ENCODE measurements at regions not wholly inside any gene's neighbourhood (a gene's known extent, or its start where the extent isn't known, plus 50 kb on each side); places are given as distances from the start of the nearest gene placed in this dataset.

DNA sequence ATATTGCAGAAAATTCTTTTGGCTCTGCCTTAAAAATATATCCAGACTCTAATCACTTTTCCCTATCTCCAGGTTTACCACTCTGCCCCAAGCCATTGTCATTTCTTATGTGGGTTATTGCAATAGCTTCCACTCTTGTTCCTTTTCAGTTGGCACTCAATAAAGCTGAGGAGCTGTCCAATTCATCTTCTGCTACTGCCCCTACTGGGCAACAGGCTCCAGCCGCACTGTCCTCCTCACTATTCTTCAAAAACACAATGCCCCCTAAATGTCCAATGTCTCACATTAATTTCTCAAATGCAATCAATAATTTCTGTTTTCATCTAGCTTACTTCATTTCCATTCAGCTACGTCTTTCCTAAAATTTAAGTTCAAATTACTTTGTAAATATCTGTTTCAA lies 1262.5 kb upstream of the CDH2 start:
- no peak overlapping the region for H3K27ac ChIP-seq (ENCODE audit: extremely low read depth, low read depth, low read length)
- ChIA-PET POLR2A (no interaction called here), CTCF (interaction anchor here (0.6 kb wide), 1 partner anchor 324 kb away, joined by 3 read pairs; no protein-coding TSS in a partner anchor)
- H3K4me3 ChIP-seq (ENCODE audit: low read depth, low read length), result no peak overlapping the region
- no peaks in the 10 kb centered on the region for H3K4me1 ChIP-seq (ENCODE audit: control insufficient read depth, insufficient read depth, low read length)
- no peaks in the 10 kb centered on the region for H3K9me3 ChIP-seq (ENCODE audit: control insufficient read depth, insufficient read depth, low read depth, low read length)
- TF ChIP-seq ZNF121 (tag by site-specific recombination; IDR thresholded peaks at IDR 0.05) (no peak), ZNF404 (tag by site-specific recombination; IDR thresholded peaks at IDR 0.05) (no peak), ZNF16 (tag by site-specific recombination; IDR thresholded peaks at IDR 0.05; ENCODE audit: low read depth) (no peak), ZNF426 (tag by site-specific recombination; IDR thresholded peaks at IDR 0.05) (no peak), ZNF776 (tag by site-specific recombination; IDR thresholded peaks at IDR 0.05; ENCODE audit: borderline replicate concordance) (no peak), KLF7 (tag by site-specific recombination; IDR thresholded peaks at IDR 0.05; ENCODE audit: borderline replicate concordance) (no peak), ZNF112 (tag by site-specific recombination; IDR thresholded peaks at IDR 0.05) (no peak), ZNF266 (tag by site-specific recombination; IDR thresholded peaks at IDR 0.05; ENCODE audit: low read depth) (no peak), PATZ1 (tag by site-specific recombination; IDR thresholded peaks at IDR 0.05) (no peak), ZNF624 (tag by site-specific recombination; IDR thresholded peaks at IDR 0.05) (no peak), ZNF610 (tag by site-specific recombination; IDR thresholded peaks at IDR 0.05; ENCODE audit: borderline replicate concordance) (no peak), CTCF (tag by site-specific recombination; IDR thresholded peaks at IDR 0.05) (no peak), ZNF548 (tag by site-specific recombination; IDR thresholded peaks at IDR 0.05) (no peak)
- TF ChIP-seq, protein P1, sequence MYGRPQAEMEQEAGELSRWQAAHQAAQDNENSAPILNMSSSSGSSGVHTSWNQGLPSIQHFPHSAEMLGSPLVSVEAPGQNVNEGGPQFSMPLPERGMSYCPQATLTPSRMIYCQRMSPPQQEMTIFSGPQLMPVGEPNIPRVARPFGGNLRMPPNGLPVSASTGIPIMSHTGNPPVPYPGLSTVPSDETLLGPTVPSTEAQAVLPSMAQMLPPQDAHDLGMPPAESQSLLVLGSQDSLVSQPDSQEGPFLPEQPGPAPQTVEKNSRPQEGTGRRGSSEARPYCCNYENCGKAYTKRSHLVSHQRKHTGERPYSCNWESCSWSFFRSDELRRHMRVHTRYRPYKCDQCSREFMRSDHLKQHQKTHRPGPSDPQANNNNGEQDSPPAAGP (tag by site-specific recombination; IDR thresholded peaks at IDR 0.05), result no peak
- no peaks in the 10 kb centered on the region for H3K36me3 ChIP-seq (ENCODE audit: control insufficient read depth in 2 of 2, insufficient read depth in 1 of 2, low read length in 2 of 2)

DNA sequence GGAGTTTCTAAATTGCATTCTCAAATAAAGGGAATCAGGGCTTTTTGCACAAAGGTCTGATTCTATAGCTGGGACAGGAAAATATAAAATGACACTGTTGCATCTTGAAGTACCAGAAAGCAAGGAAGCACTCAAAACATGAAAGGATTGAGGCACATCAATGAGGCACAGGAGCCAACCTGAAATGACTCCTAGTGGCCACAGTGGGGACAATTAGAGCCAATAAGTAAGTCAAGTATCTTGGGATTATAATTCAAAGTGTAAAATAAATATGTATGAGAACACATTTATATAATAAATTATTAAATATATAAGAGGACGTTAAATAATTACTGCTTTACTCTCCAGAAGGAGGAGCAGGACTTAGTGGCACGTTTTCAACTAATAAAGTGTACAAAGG lies 1259.5 kb upstream of the CDH2 start:
- CTCF ChIA-PET, result interaction anchor here (0.6 to 0.7 kb wide), 3 partner anchors 20 to 335 kb away, joined by 3 read pairs; no protein-coding TSS in a partner anchor
- Histone ChIP-seq H3K9me3 (ENCODE audit: control insufficient read depth, insufficient read depth, low read depth, low read length) (no peaks in the 10 kb centered on the region), H3K27ac (ENCODE audit: extremely low read depth, low read depth, low read length) (no peak overlapping the region), H3K4me3 (ENCODE audit: low read depth, low read length) (no peak overlapping the region), H3K36me3 (ENCODE audit: control insufficient read depth in 2 of 2, insufficient read depth in 1 of 2, low read length in 2 of 2) (no peaks in the 10 kb centered on the region), H3K4me1 (ENCODE audit: control insufficient read depth, insufficient read depth, low read length) (no peaks in the 10 kb centered on the region)
- POLR2A ChIA-PET, result no interaction called here
- TF ChIP-seq HOXC10 (CRISPR knock-in tag; IDR thresholded peaks at IDR 0.05) (no peak), ZNF292 (tag by site-specific recombination; IDR thresholded peaks at IDR 0.05; ENCODE audit: borderline replicate concordance, low read depth) (no peak), ZNF133 (tag by site-specific recombination; IDR thresholded peaks at IDR 0.05) (no peak)

GRCh38 chr18:29434650-29435049 lies 1257.7 kb upstream of the CDH2 start:
- CTCF ChIA-PET, result interaction anchor here (0.7 kb wide), 1 partner anchor 255 kb away, joined by 3 read pairs; no protein-coding TSS in a partner anchor
- TF ChIP-seq GLIS1 (tag by site-specific recombination; IDR thresholded peaks at IDR 0.05), result no peak
- TF ChIP-seq, protein P2, sequence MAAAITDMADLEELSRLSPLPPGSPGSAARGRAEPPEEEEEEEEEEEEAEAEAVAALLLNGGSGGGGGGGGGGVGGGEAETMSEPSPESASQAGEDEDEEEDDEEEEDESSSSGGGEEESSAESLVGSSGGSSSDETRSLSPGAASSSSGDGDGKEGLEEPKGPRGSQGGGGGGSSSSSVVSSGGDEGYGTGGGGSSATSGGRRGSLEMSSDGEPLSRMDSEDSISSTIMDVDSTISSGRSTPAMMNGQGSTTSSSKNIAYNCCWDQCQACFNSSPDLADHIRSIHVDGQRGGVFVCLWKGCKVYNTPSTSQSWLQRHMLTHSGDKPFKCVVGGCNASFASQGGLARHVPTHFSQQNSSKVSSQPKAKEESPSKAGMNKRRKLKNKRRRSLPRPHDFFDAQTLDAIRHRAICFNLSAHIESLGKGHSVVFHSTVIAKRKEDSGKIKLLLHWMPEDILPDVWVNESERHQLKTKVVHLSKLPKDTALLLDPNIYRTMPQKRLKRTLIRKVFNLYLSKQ (tag by site-specific recombination; IDR thresholded peaks at IDR 0.05; ENCODE audit: borderline replicate concordance), result no peak
- TF ChIP-seq YY2 (tag by site-specific recombination; IDR thresholded peaks at IDR 0.05), result no peak
- TF ChIP-seq, protein P3, sequence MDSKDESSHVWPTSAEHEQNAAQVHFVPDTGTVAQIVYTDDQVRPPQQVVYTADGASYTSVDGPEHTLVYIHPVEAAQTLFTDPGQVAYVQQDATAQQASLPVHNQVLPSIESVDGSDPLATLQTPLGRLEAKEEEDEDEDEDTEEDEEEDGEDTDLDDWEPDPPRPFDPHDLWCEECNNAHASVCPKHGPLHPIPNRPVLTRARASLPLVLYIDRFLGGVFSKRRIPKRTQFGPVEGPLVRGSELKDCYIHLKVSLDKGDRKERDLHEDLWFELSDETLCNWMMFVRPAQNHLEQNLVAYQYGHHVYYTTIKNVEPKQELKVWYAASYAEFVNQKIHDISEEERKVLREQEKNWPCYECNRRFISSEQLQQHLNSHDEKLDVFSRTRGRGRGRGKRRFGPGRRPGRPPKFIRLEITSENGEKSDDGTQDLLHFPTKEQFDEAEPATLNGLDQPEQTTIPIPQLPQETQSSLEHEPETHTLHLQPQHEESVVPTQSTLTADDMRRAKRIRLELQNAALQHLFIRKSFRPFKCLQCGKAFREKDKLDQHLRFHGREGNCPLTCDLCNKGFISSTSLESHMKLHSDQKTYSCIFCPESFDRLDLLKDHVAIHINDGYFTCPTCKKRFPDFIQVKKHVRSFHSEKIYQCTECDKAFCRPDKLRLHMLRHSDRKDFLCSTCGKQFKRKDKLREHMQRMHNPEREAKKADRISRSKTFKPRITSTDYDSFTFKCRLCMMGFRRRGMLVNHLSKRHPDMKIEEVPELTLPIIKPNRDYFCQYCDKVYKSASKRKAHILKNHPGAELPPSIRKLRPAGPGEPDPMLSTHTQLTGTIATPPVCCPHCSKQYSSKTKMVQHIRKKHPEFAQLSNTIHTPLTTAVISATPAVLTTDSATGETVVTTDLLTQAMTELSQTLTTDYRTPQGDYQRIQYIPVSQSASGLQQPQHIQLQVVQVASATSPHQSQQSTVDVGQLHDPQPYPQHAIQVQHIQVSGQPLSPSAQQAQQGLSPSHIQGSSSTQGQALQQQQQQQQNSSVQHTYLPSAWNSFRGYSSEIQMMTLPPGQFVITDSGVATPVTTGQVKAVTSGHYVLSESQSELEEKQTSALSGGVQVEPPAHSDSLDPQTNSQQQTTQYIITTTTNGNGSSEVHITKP (tag by site-specific recombination; IDR thresholded peaks at IDR 0.05), result no peak

More at GRCh38 chr18:29434650-29435049, 1257.7 kb upstream of the CDH2 start:
- POLR2A ChIA-PET, result no interaction called here
- Histone ChIP-seq H3K36me3 (ENCODE audit: control insufficient read depth in 2 of 2, insufficient read depth in 1 of 2, low read length in 2 of 2) (no peaks in the 10 kb centered on the region), H3K9me3 (ENCODE audit: control insufficient read depth, insufficient read depth, low read depth, low read length) (no peaks in the 10 kb centered on the region), H3K27ac (ENCODE audit: extremely low read depth, low read depth, low read length) (no peak overlapping the region), H3K4me1 (ENCODE audit: control insufficient read depth, insufficient read depth, low read length) (no peaks in the 10 kb centered on the region), H3K4me3 (ENCODE audit: low read depth, low read length) (no peak overlapping the region)
